ENCODE measurements at regions not wholly inside any gene's neighbourhood (a gene's known extent, or its start where the extent isn't known, plus 50 kb on each side); places are given as distances from the start of the nearest gene placed in this dataset.

DNA sequence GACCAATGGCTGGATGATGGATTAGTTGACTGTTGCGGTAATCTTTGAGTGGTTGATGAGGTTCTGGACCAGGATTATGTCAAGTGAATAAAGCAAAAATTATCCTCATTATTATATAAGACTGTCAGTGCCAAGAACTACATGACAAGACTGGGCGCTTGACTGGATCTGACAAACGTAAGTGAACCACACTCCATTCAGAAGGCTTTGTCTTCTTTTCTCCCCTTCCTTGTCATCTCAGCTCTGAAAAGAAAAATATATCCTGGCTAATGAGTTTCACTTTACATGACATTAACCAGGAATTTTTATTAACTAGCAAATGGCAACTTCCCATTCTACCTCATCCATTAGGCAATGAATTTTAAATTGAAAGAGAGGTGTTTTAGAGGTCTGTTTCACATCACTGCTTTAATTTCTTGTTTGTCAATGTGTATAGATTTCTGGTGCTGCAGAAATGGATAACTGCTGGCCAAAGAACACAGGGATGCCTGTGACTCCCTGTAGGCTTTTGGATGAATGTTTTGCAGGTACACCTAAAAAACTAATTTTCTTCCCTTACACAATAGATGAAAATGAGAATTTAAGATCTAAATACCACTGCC, 150.1 kb downstream of the ELOVL4 start:
- Histone ChIP-seq H3K9me3 (no peaks in the 10 kb centered on the region), H3K4me3 (no peak overlapping the region), H3K4me1 (no peaks in the 10 kb centered on the region), H3K27ac (no peak overlapping the region), H3K4me2 (no peak overlapping the region)
- no peak for TF ChIP-seq KDM1A (IDR thresholded peaks at IDR 0.05; ENCODE audit: low read depth)
- no peak for TF ChIP-seq CEBPB (IDR thresholded peaks at IDR 0.05)
- no peak for TF ChIP-seq HDAC2 (IDR thresholded peaks at IDR 0.05)
- no peak for TF ChIP-seq PHF8 (IDR thresholded peaks at IDR 0.05; ENCODE audit: borderline replicate concordance, low read depth)
- no peak for TF ChIP-seq USF2 (IDR thresholded peaks at IDR 0.05)
- no peak for TF ChIP-seq POLR2AphosphoS2 (conservative IDR thresholded peaks at IDR 0.05; ENCODE audit: low read length)
- TF ChIP-seq HEYL (CRISPR knock-in tag; IDR thresholded peaks at IDR 0.05): no peak
- no peak for TF ChIP-seq GATA3 (IDR thresholded peaks at IDR 0.05; ENCODE audit: borderline replicate concordance)
- no peak for TF ChIP-seq ESRRA (IDR thresholded peaks at IDR 0.05; ENCODE audit: borderline replicate concordance, low read length)
- TF ChIP-seq, protein P1, sequence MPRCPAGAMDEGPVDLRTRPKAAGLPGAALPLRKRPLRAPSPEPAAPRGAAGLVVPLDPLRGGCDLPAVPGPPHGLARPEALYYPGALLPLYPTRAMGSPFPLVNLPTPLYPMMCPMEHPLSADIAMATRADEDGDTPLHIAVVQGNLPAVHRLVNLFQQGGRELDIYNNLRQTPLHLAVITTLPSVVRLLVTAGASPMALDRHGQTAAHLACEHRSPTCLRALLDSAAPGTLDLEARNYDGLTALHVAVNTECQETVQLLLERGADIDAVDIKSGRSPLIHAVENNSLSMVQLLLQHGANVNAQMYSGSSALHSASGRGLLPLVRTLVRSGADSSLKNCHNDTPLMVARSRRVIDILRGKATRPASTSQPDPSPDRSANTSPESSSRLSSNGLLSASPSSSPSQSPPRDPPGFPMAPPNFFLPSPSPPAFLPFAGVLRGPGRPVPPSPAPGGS (IDR thresholded peaks at IDR 0.05): no peak
- no peak for TF ChIP-seq RFX5 (IDR thresholded peaks at IDR 0.05)
- no peak for TF ChIP-seq PBX3 (IDR thresholded peaks at IDR 0.05)
- TF ChIP-seq MYC (IDR thresholded peaks at IDR 0.05; ENCODE audit: borderline replicate concordance, low read length): no peak
- TF ChIP-seq EHMT2 (IDR thresholded peaks at IDR 0.05; ENCODE audit: low read depth): no peak
- no peak for TF ChIP-seq ATOH8 (CRISPR knock-in tag; IDR thresholded peaks at IDR 0.05; ENCODE audit: low read depth)
- TF ChIP-seq EHF (CRISPR knock-in tag; IDR thresholded peaks at IDR 0.05): no peak
- no peak for TF ChIP-seq JUN (IDR thresholded peaks at IDR 0.05)
- no peak for TF ChIP-seq HOXB13 (CRISPR knock-in tag; IDR thresholded peaks at IDR 0.05; ENCODE audit: low read depth)
- no peak for TF ChIP-seq CBX8 (IDR thresholded peaks at IDR 0.05)
- POLR2A ChIA-PET: no interaction called here
- ATAC-seq: no peak
- CTCF ChIA-PET: no interaction called here
- 61% methylated on average over 3 of the region's 3 CpGs for WGBS (ENCODE audit: missing lambda C conversion rate)
- DNase-seq (ENCODE audit: low read depth in 1 of 2, low spot score in 1 of 2): no peak
- no peak for FAIRE-seq

GRCh38 chr6:79796197-79796596, 151.2 kb downstream of the ELOVL4 start:
- 55% methylated on average over 2 of the region's 2 CpGs for WGBS (ENCODE audit: missing lambda C conversion rate)
- H3K9me3 ChIP-seq: no peaks in the 10 kb centered on the region
- H3K27ac ChIP-seq: no peak overlapping the region
- DNase-seq (ENCODE audit: low read depth in 1 of 2, low spot score in 1 of 2): no peak
- no peak overlapping the region for H3K4me2 ChIP-seq
- FAIRE-seq: no peak
- H3K4me1 ChIP-seq: no peaks in the 10 kb centered on the region
- no peak overlapping the region for H3K4me3 ChIP-seq
- ATAC-seq: no peak
- CTCF ChIA-PET: interaction anchor here (1.5 kb wide), 1 partner anchor 72 kb away, joined by 3 read pairs; no protein-coding TSS in a partner anchor
- POLR2A ChIA-PET: no interaction called here
- TF ChIP-seq HOXA7 (CRISPR knock-in tag; IDR thresholded peaks at IDR 0.05) (no peak), GATA3 (IDR thresholded peaks at IDR 0.05; ENCODE audit: borderline replicate concordance) (no peak), MAFK (IDR thresholded peaks at IDR 0.05; ENCODE audit: partially characterized antibody) (no peak), HEYL (CRISPR knock-in tag; IDR thresholded peaks at IDR 0.05) (no peak), HMGXB4 (CRISPR knock-in tag; IDR thresholded peaks at IDR 0.05; ENCODE audit: borderline replicate concordance) (no peak), RNF2 (IDR thresholded peaks at IDR 0.05; ENCODE audit: borderline replicate concordance, low read depth) (no peak), NPAS2 (CRISPR knock-in tag; IDR thresholded peaks at IDR 0.05; ENCODE audit: borderline replicate concordance) (no peak), CBX8 (IDR thresholded peaks at IDR 0.05) (no peak), NR3C1 (IDR thresholded peaks at IDR 0.05) (no peak), NFE2L2 (conservative IDR thresholded peaks at IDR 0.05; ENCODE audit: low read length) (no peak), BHLHE40 (IDR thresholded peaks at IDR 0.05; ENCODE audit: low read depth, low read length) (no peak), CEBPB (IDR thresholded peaks at IDR 0.05) (no peak), POLR2A (IDR thresholded peaks at IDR 0.05; ENCODE audit: low read length) (no peak), ZNF302 (CRISPR knock-in tag; IDR thresholded peaks at IDR 0.05) (no peak), PHF8 (IDR thresholded peaks at IDR 0.05; ENCODE audit: borderline replicate concordance, low read depth) (no peak), SMC3 (IDR thresholded peaks at IDR 0.05) (no peak)
- TF ChIP-seq, protein P2, sequence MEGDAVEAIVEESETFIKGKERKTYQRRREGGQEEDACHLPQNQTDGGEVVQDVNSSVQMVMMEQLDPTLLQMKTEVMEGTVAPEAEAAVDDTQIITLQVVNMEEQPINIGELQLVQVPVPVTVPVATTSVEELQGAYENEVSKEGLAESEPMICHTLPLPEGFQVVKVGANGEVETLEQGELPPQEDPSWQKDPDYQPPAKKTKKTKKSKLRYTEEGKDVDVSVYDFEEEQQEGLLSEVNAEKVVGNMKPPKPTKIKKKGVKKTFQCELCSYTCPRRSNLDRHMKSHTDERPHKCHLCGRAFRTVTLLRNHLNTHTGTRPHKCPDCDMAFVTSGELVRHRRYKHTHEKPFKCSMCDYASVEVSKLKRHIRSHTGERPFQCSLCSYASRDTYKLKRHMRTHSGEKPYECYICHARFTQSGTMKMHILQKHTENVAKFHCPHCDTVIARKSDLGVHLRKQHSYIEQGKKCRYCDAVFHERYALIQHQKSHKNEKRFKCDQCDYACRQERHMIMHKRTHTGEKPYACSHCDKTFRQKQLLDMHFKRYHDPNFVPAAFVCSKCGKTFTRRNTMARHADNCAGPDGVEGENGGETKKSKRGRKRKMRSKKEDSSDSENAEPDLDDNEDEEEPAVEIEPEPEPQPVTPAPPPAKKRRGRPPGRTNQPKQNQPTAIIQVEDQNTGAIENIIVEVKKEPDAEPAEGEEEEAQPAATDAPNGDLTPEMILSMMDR (IDR thresholded peaks at IDR 0.05): no peak
